HG03159 (cell line): ENCODE measurements at regions not wholly inside any gene's neighbourhood (a gene's known extent, or its start where the extent isn't known, plus 50 kb on each side); places are given as distances from the start of the nearest gene placed in this dataset.
"Not testable (repeated sequence)": the region's sequence is repeated elsewhere in the genome, so short reads cannot be mapped to it uniquely, and the experiment has no call there.

Experiments
- ATAC-seq: cut with Tn5 transposase; IDR thresholded peaks from one replicate; pipeline ENCODE4 v1.9.1; 2021; ENCODE audit warnings: mild to moderate bottlenecking, moderate library complexity; ENCODE audit not compliant: unreplicated experiment

- ATAC-seq: no peak
Observed at GRCh38 chr19:34017601-34018000, 154.7 kb upstream of the LSM14A start.

DNA sequence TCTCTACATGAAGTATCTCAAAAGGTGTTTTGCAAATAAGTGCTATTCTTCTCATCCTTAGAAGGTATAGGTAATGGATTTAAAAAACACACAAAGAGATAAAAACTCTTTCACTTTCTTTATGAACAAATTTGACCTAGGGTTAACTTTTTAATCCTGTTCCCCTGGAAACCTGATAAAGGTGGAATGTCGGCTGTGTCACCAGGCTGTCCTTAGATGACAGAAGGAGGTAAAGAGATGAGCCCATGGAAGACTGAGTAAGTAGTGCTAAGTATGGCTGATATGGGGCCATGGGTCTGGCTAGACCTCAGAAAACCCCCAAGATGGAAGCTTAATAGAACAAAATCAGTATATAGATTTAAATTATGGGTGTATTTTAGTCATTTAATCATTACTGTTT is 153.8 kb upstream of the LSM14A start:
- no peak for ATAC-seq

GRCh38 chr19:34023381-34023780 is 148.9 kb upstream of the LSM14A start:
- ATAC-seq: no peak

DNA sequence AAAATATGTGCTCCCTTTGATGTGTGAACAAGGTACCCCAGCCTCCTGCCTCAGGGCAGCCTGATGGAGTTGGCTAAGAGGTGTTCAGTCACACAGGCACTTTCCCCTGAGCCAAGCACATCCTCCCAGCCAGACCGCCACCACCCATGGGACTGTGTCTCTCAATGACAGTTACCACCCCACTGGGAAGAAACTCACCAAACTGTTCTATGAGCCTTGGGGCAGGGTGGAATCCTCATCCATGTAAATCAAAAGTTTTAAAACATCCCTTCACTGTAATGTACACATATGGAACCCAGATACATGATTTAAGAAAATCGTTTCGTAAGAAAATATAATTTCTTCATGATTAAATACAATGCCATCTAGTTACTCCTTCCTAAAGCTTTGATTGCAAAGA is 138.4 kb upstream of the LSM14A start:
- no peak for ATAC-seq

DNA sequence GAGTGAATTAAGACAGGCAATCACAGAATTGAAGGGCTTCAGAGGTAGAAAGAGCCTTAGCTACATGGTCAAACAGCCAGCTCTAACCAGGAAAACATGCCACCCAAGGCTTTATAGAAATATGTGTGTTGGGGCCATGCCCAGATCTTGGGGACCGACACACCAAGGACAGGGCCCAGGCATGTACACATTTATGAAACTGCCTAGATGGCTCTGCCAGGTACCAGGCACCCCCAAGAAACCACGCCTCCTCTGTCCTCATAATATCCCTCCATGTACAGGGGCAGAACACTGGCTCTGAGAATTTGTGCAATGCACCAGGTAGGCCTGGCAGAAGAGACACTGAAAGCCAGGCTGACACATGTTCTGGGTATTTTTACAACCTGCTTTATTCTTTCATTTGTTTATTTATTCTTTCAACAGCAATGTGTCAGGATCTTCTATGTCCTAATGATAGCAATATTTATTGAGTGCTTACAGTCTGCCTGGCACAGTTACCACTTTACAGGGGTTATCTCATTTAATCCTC is 137.9 kb upstream of the LSM14A start:
- ATAC-seq: no peak

- peak; percentile 50 for ATAC-seq
Observed at GRCh38 chr19:34041925-34042521, 130.3 kb upstream of the LSM14A start.

GRCh38 chr19:34044021-34044420 is 128.3 kb upstream of the LSM14A start:
- ATAC-seq: no peak

- no peak for ATAC-seq
Observed at GRCh38 chr19:34049944-34050343, 122.4 kb upstream of the LSM14A start.

- ATAC-seq: not testable (repeated sequence)
Observed at GRCh38 chr19:34050430-34050829, 121.9 kb upstream of the LSM14A start.

GRCh38 chr19:34051255-34051654 is 121.0 kb upstream of the LSM14A start:
- ATAC-seq: no peak

DNA sequence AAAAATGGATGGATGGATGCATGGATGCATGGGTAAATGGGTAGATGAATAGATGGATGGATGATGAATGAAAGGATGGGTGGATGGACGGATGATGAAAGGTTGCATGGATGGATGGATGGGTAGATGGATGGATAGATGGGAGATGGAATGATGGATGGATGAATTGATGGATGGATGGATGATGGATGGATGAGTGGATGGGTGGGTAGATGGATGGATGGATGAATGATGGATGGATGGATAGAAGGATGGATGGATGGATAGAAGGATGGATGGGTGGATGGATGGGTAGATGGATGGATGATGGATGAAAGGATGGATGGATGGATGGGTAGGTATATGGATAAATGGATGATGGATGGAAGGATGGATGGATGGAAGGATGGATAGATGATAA is 115.1 kb upstream of the LSM14A start:
- no peak for ATAC-seq

DNA sequence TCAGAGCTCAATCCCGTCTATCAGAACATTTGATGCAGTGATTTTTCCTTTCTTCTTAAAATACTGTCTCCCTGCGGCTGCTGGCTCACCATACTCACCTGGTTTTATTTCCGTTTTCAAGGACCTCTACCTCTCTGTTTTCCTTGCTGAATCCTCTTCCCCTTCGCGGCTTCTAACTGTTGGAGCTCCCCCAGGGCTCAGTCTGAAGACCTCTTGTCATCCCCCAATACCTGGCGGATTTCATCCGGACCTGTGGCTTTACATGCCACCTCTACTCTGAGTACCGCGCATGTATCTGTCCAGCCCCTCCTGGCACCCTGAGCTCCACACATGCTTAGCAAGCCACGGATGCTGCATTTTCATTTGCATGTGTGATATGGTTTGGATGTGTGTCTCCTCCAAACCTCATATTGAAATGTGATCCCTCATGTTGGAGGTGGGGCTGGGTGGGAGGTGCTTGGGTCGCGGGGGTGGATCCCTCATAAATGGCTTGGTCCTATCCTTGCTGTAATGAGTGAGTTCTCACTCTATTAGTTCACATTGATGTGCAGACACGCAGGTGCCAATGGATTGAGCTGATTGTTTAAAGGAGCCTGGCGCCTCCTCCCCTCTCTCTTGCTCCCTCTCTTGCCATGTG is 106.2 kb upstream of the LSM14A start:
- no peak for ATAC-seq

DNA sequence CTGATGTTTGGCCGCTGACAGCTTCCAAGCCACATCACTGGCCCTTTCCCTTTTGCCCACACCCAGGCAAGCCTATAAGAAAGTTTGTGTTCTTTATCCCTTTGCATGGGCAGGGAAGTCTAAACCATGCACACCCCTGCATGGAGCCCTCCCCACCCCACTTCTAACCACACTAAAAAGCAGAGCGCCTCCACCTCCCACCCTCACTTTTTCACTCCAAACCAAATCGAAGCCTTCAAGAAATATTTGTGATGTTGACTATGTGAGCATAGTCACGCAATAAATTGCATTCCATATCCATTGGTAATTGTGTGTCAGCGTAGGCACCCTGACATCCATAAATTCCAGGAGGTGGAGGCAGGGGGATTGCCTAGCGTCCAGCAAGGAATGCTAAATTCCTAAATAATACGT is 104.4 kb upstream of the LSM14A start:
- no peak for ATAC-seq

GRCh38 chr19:34075661-34076091 is 96.6 kb upstream of the LSM14A start:
- ATAC-seq: no peak

- no peak for ATAC-seq
Observed at GRCh38 chr19:34082289-34083077, 89.8 kb upstream of the LSM14A start.

GRCh38 chr19:34084396-34085145 is 87.7 kb upstream of the LSM14A start:
- no peak for ATAC-seq

- no peak for ATAC-seq
Observed at GRCh38 chr19:34085336-34085735, 87.0 kb upstream of the LSM14A start.

GRCh38 chr19:34088292-34088691 is 84.0 kb upstream of the LSM14A start:
- no peak for ATAC-seq

- ATAC-seq: no peak
Observed at GRCh38 chr19:34089566-34089965, 82.7 kb upstream of the LSM14A start.

DNA sequence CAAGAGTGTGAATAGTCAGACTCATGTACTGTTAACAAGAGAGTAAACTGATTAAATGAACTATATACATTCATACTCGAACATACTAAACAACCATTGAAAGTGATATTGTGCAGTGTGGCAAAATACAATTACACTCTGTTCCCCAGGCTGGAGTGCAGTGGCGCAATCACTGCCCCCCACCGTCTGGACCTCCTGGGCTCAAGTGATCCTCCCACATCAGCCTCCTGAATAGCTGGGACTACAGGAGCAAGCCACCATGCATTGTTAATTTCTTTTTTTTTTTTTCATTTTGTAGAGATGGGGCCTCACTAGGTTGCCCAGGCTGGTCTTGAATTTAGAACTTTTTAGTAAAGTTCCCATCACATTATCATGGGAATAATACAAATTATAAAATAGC is 77.3 kb upstream of the LSM14A start:
- ATAC-seq: no peak

DNA sequence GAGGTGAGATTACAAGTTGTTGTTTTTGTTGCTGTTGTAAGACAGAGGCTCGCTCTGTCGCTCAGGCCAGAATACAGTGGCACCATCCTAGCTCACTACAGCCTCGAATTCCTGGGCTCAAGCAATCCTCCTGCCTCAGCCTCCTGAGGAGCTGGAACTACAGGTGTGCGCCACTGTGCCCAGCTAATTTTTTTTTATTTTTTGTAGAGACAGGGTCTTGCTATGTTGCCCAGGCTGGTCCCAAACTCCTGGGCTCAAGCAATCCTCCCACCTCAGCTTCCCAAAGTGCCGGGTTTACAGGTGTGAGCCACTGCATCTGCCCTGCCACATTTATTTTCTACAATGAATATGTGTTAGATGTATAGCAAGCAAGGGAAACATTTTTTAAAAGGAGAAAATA is 76.9 kb upstream of the LSM14A start:
- ATAC-seq: not testable (repeated sequence)
